ENCODE measurements at regions not wholly inside any gene's neighbourhood (a gene's known extent, or its start where the extent isn't known, plus 50 kb on each side); places are given as distances from the start of the nearest gene placed in this dataset.
"Not testable (repeated sequence)": the region's sequence is repeated elsewhere in the genome, so short reads cannot be mapped to it uniquely, and the experiment has no call there.

- no peak for DNase-seq (ENCODE audit: extremely low read depth, low read depth)
These were observed 54.8 kb upstream of the HMGB1 start for GRCh38 chr13:30520571-30520970.

GRCh38 chr13:30523211-30523610 is 57.5 kb upstream of the HMGB1 start:
- DNase-seq (ENCODE audit: extremely low read depth, low read depth), result no peak

GRCh38 chr13:30523817-30524216 is 58.1 kb upstream of the HMGB1 start:
- DNase-seq (ENCODE audit: extremely low read depth, low read depth), result not testable (repeated sequence)

- DNase-seq (ENCODE audit: extremely low read depth, low read depth), result not testable (repeated sequence)
These were observed 59.5 kb upstream of the HMGB1 start for GRCh38 chr13:30525212-30525611.

- no peak for DNase-seq (ENCODE audit: extremely low read depth, low read depth)
These were observed 61.1 kb upstream of the HMGB1 start for GRCh38 chr13:30526612-30527495.

GRCh38 chr13:30529085-30529834 is 63.5 kb upstream of the HMGB1 start:
- peak; percentile 65 for DNase-seq (ENCODE audit: extremely low read depth, low read depth)

- no peak for DNase-seq (ENCODE audit: extremely low read depth, low read depth)
These were observed 69.3 kb upstream of the HMGB1 start for GRCh38 chr13:30535046-30535445.

GRCh38 chr13:30545320-30545719 is 72.4 kb upstream of the USPL1 start:
- no peak for DNase-seq (ENCODE audit: extremely low read depth, low read depth)

GRCh38 chr13:30548046-30548445 is 69.7 kb upstream of the USPL1 start:
- not testable (repeated sequence) for DNase-seq (ENCODE audit: extremely low read depth, low read depth)

GRCh38 chr13:30551189-30551588 is 66.5 kb upstream of the USPL1 start:
- peak; percentile 20 for DNase-seq (ENCODE audit: extremely low read depth, low read depth)

- no peak for DNase-seq (ENCODE audit: extremely low read depth, low read depth)
These were observed 65.2 kb upstream of the USPL1 start for GRCh38 chr13:30552567-30552966.

GRCh38 chr13:30559274-30559673 is 58.4 kb upstream of the USPL1 start:
- no peak for DNase-seq (ENCODE audit: extremely low read depth, low read depth)

GRCh38 chr13:30560212-30560611 is 57.5 kb upstream of the USPL1 start:
- no peak for DNase-seq (ENCODE audit: extremely low read depth, low read depth)

GRCh38 chr13:30561511-30561910 is 56.2 kb upstream of the USPL1 start:
- DNase-seq (ENCODE audit: extremely low read depth, low read depth), result no peak

- no peak for DNase-seq (ENCODE audit: extremely low read depth, low read depth)
These were observed 53.2 kb upstream of the USPL1 start for GRCh38 chr13:30564489-30564888.

- no peak for DNase-seq (ENCODE audit: extremely low read depth, low read depth)
These were observed 52.1 kb upstream of the USPL1 start for GRCh38 chr13:30565658-30566057.

- no peak for DNase-seq (ENCODE audit: extremely low read depth, low read depth)
These were observed 50.6 kb upstream of the USPL1 start for GRCh38 chr13:30567072-30567471.
